HEK293 (cell line): ENCODE measurements at regions not wholly inside any gene's neighbourhood (a gene's known extent, or its start where the extent isn't known, plus 50 kb on each side); places are given as distances from the start of the nearest gene placed in this dataset.

ENCODE experiments used
- KLF10 ChIP-seq: fragments of 450-650 bp; IDR thresholded peaks from 2 replicates; pipeline ENCODE4 v1.5.1; 2018; ENCODE audit warnings: missing biosample characterization, mild to moderate bottlenecking, missing genetic modification characterization
- OSR2 ChIP-seq: fragments of 450-650 bp; formaldehyde crosslinking; IDR thresholded peaks from 2 replicates; pipeline ENCODE4 v1.5.1; 2016; ENCODE audit warnings: missing biosample characterization, missing genetic modification characterization
- PBX3 ChIP-seq: sonication (generic); formaldehyde crosslinking; IDR thresholded peaks from 2 replicates; pipeline ENCODE4 v1.8.1; 2022; ENCODE audit warnings: mild to moderate bottlenecking, moderate library complexity, missing genetic modification reagents
- SCRT2 ChIP-seq: fragments of 450-650 bp; formaldehyde crosslinking; IDR thresholded peaks from 2 replicates; pipeline ENCODE4 v1.5.1; 2016; ENCODE audit warnings: missing biosample characterization, missing genetic modification characterization
- TRIM28 ChIP-seq: IDR thresholded peaks from 2 replicates; pipeline ENCODE4 v1.6.1; 2011; ENCODE audit warnings: low read length, control low read depth, borderline replicate concordance
- ZBTB1 ChIP-seq: fragments of 450-650 bp; formaldehyde crosslinking; IDR thresholded peaks from 2 replicates; pipeline ENCODE4 v1.5.1; 2016; ENCODE audit warnings: missing biosample characterization, missing genetic modification characterization
- ZBTB10 ChIP-seq: fragments of 450-650 bp; formaldehyde crosslinking; IDR thresholded peaks from 2 replicates; pipeline ENCODE4 v1.5.1; 2016; ENCODE audit warnings: missing biosample characterization, missing genetic modification characterization
- ZBTB6 ChIP-seq: fragments of 450-650 bp; formaldehyde crosslinking; IDR thresholded peaks from 2 replicates; pipeline ENCODE4 v1.5.1; 2017; ENCODE audit warnings: missing biosample characterization, missing genetic modification characterization
- ZBTB8A ChIP-seq: fragments of 450-650 bp; formaldehyde crosslinking; IDR thresholded peaks from 2 replicates; pipeline ENCODE4 v1.5.1; 2016; ENCODE audit warnings: missing biosample characterization, missing genetic modification characterization
- ZFP37 ChIP-seq: fragments of 450-650 bp; formaldehyde crosslinking; IDR thresholded peaks from 2 replicates; pipeline ENCODE4 v1.5.1; 2016; ENCODE audit warnings: missing biosample characterization, missing genetic modification characterization
- ZNF133 ChIP-seq: fragments of 450-650 bp; formaldehyde crosslinking; IDR thresholded peaks from 2 replicates; pipeline ENCODE4 v1.5.1; 2016; ENCODE audit warnings: missing biosample characterization, missing genetic modification characterization
- ZNF211 ChIP-seq: fragments of 450-650 bp; formaldehyde crosslinking; IDR thresholded peaks from 2 replicates; pipeline ENCODE4 v1.5.1; 2016; ENCODE audit warnings: low read depth, missing biosample characterization, missing genetic modification characterization
- ZNF223 ChIP-seq: fragments of 450-650 bp; formaldehyde crosslinking; IDR thresholded peaks from 2 replicates; pipeline ENCODE4 v1.5.1; 2016; ENCODE audit warnings: missing biosample characterization, missing genetic modification characterization
- ZNF350 ChIP-seq: fragments of 450-650 bp; formaldehyde crosslinking; IDR thresholded peaks from 2 replicates; pipeline ENCODE4 v1.5.0; 2017; ENCODE audit warnings: missing biosample characterization, mild to moderate bottlenecking, missing genetic modification characterization
- ZNF473 ChIP-seq: fragments of 450-650 bp; formaldehyde crosslinking; IDR thresholded peaks from 2 replicates; pipeline ENCODE4 v1.5.1; 2017; ENCODE audit warnings: missing biosample characterization, missing genetic modification characterization
- ZNF510 ChIP-seq: fragments of 450-650 bp; formaldehyde crosslinking; IDR thresholded peaks from 2 replicates; pipeline ENCODE4 v1.5.1; 2018; ENCODE audit warnings: mild to moderate bottlenecking, missing genetic modification characterization, missing biosample characterization; ENCODE audit not compliant: insufficient replicate concordance
- ZNF530 ChIP-seq: fragments of 450-650 bp; formaldehyde crosslinking; IDR thresholded peaks from 2 replicates; pipeline ENCODE4 v1.5.1; 2016; ENCODE audit warnings: low read depth, missing biosample characterization, missing genetic modification characterization
- ZNF624 ChIP-seq: fragments of 450-650 bp; formaldehyde crosslinking; IDR thresholded peaks from 2 replicates; pipeline ENCODE4 v1.5.1; 2017; ENCODE audit warnings: missing biosample characterization, missing genetic modification characterization
- ZNF645 ChIP-seq: fragments of 450-650 bp; formaldehyde crosslinking; IDR thresholded peaks from 2 replicates; pipeline ENCODE4; 2016; ENCODE audit warnings: missing biosample characterization, missing genetic modification characterization
- ZNF707 ChIP-seq: fragments of 450-650 bp; formaldehyde crosslinking; IDR thresholded peaks from 2 replicates; pipeline ENCODE4 v1.5.1; 2016; ENCODE audit warnings: missing biosample characterization, missing genetic modification characterization
- ZNF747 ChIP-seq: fragments of 450-650 bp; formaldehyde crosslinking; IDR thresholded peaks from 2 replicates; pipeline ENCODE4 v1.5.1; 2016; ENCODE audit warnings: missing biosample characterization, missing genetic modification characterization
- ZNF785 ChIP-seq: fragments of 450-650 bp; formaldehyde crosslinking; IDR thresholded peaks from 2 replicates; pipeline ENCODE4 v1.5.1; 2016; ENCODE audit warnings: missing biosample characterization, missing genetic modification characterization
- ZNF843 ChIP-seq: fragments of 450-650 bp; formaldehyde crosslinking; IDR thresholded peaks from 2 replicates; pipeline ENCODE4 v1.5.1; 2016; ENCODE audit warnings: missing biosample characterization, missing genetic modification characterization
- TF ChIP-seq, protein P1 (sequence below): fragments of 450-650 bp; formaldehyde crosslinking; conservative IDR thresholded peaks from 2 replicates; pipeline ENCODE4 v1.5.1; 2016; ENCODE audit warnings: low read depth, missing biosample characterization, missing genetic modification characterization
- TF ChIP-seq, protein P2 (sequence below): fragments of 450-650 bp; IDR thresholded peaks from 2 replicates; pipeline ENCODE4 v1.5.1; 2018; ENCODE audit warnings: missing biosample characterization, mild to moderate bottlenecking, missing genetic modification characterization
- TF ChIP-seq, protein P3 (sequence below): fragments of 450-650 bp; formaldehyde crosslinking; IDR thresholded peaks from 2 replicates; pipeline ENCODE4 v1.5.1; 2016; ENCODE audit warnings: missing biosample characterization, missing genetic modification characterization

GRCh38 chr1:68331117-68331865 lies 99.0 kb upstream of the WLS start (continued):
- no peak for TF ChIP-seq ZBTB10 (tag by site-specific recombination)
- TF ChIP-seq TRIM28 = no peak
- no peak for TF ChIP-seq ZBTB1 (tag by site-specific recombination)
- no peak for TF ChIP-seq ZNF747 (tag by site-specific recombination)
- TF ChIP-seq, protein P1, sequence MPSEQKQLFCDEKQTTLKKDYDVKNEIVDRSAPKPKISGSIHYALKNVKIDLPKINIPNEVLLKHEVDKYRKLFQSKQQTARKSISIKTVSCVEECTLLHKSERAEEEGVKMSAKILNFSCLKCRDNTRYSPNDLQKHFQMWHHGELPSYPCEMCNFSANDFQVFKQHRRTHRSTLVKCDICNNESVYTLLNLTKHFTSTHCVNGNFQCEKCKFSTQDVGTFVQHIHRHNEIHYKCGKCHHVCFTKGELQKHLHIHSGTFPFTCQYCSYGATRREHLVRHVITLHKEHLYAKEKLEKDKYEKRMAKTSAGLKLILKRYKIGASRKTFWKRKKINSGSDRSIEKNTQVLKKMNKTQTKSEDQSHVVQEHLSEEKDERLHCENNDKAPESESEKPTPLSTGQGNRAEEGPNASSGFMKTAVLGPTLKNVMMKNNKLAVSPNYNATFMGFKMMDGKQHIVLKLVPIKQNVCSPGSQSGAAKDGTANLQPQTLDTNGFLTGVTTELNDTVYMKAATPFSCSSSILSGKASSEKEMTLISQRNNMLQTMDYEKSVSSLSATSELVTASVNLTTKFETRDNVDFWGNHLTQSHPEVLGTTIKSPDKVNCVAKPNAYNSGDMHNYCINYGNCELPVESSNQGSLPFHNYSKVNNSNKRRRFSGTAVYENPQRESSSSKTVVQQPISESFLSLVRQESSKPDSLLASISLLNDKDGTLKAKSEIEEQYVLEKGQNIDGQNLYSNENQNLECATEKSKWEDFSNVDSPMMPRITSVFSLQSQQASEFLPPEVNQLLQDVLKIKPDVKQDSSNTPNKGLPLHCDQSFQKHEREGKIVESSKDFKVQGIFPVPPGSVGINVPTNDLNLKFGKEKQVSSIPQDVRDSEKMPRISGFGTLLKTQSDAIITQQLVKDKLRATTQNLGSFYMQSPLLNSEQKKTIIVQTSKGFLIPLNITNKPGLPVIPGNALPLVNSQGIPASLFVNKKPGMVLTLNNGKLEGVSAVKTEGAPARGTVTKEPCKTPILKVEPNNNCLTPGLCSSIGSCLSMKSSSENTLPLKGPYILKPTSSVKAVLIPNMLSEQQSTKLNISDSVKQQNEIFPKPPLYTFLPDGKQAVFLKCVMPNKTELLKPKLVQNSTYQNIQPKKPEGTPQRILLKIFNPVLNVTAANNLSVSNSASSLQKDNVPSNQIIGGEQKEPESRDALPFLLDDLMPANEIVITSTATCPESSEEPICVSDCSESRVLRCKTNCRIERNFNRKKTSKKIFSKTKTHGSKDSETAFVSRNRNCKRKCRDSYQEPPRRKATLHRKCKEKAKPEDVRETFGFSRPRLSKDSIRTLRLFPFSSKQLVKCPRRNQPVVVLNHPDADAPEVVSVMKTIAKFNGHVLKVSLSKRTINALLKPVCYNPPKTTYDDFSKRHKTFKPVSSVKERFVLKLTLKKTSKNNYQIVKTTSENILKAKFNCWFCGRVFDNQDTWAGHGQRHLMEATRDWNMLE (tag by site-specific recombination) = peak; percentile 45
- no peak for TF ChIP-seq ZNF133 (tag by site-specific recombination)
- TF ChIP-seq SCRT2 (tag by site-specific recombination) = peak; percentile 78
- TF ChIP-seq ZNF473 = no peak
- TF ChIP-seq, protein P2, sequence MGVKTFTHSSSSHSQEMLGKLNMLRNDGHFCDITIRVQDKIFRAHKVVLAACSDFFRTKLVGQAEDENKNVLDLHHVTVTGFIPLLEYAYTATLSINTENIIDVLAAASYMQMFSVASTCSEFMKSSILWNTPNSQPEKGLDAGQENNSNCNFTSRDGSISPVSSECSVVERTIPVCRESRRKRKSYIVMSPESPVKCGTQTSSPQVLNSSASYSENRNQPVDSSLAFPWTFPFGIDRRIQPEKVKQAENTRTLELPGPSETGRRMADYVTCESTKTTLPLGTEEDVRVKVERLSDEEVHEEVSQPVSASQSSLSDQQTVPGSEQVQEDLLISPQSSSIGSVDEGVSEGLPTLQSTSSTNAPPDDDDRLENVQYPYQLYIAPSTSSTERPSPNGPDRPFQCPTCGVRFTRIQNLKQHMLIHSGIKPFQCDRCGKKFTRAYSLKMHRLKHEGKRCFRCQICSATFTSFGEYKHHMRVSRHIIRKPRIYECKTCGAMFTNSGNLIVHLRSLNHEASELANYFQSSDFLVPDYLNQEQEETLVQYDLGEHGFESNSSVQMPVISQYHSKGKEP (tag by site-specific recombination) = no peak
- peak; percentile 30; the same call in 1 of the 2 replicates for TF ChIP-seq ZNF350 (tag by site-specific recombination)
- TF ChIP-seq ZFP37 (tag by site-specific recombination) = no peak
- TF ChIP-seq ZNF843 (tag by site-specific recombination) = peak; percentile 90
- no peak for TF ChIP-seq ZNF624 (tag by site-specific recombination)
- no peak for TF ChIP-seq ZNF785 (tag by site-specific recombination)
- no peak for TF ChIP-seq ZNF223 (tag by site-specific recombination)
- peak; percentile 74 for TF ChIP-seq OSR2 (tag by site-specific recombination)
- no peak for TF ChIP-seq ZBTB8A (tag by site-specific recombination)
- no peak for TF ChIP-seq ZNF510 (tag by site-specific recombination)
- TF ChIP-seq, protein P3, sequence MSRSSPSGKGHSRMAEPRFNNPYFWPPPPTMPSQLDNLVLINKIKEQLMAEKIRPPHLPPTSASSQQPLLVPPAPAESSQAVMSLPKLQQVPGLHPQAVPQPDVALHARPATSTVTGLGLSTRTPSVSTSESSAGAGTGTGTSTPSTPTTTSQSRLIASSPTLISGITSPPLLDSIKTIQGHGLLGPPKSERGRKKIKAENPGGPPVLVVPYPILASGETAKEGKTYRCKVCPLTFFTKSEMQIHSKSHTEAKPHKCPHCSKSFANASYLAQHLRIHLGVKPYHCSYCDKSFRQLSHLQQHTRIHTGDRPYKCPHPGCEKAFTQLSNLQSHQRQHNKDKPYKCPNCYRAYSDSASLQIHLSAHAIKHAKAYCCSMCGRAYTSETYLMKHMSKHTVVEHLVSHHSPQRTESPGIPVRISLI (tag by site-specific recombination) = peak; percentile 90
- TF ChIP-seq ZNF211 = no peak
- no peak for TF ChIP-seq ZNF530 (tag by site-specific recombination)
- no peak for TF ChIP-seq ZNF645 (tag by site-specific recombination)
- TF ChIP-seq ZBTB6 = no peak
- no peak for TF ChIP-seq PBX3 (CRISPR knock-in tag)
- no peak for TF ChIP-seq ZNF707 (tag by site-specific recombination)
- 0 out of 2 replicates have a peak, but pooled peaks have one; percentile 34 for TF ChIP-seq KLF10 (tag by site-specific recombination)
